ENCODE measurements at regions not wholly inside any gene's neighbourhood (a gene's known extent, or its start where the extent isn't known, plus 50 kb on each side); places are given as distances from the start of the nearest gene placed in this dataset.

- TF ChIP-seq, protein P1, sequence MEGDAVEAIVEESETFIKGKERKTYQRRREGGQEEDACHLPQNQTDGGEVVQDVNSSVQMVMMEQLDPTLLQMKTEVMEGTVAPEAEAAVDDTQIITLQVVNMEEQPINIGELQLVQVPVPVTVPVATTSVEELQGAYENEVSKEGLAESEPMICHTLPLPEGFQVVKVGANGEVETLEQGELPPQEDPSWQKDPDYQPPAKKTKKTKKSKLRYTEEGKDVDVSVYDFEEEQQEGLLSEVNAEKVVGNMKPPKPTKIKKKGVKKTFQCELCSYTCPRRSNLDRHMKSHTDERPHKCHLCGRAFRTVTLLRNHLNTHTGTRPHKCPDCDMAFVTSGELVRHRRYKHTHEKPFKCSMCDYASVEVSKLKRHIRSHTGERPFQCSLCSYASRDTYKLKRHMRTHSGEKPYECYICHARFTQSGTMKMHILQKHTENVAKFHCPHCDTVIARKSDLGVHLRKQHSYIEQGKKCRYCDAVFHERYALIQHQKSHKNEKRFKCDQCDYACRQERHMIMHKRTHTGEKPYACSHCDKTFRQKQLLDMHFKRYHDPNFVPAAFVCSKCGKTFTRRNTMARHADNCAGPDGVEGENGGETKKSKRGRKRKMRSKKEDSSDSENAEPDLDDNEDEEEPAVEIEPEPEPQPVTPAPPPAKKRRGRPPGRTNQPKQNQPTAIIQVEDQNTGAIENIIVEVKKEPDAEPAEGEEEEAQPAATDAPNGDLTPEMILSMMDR (IDR thresholded peaks at IDR 0.05 in 4 of 5, conservative IDR thresholded peaks at IDR 0.05 in 1 of 5): no peak
- no peak for TF ChIP-seq POLR2A (IDR thresholded peaks at IDR 0.05)
Observed at GRCh38 chr15:91665212-91665611, 188.3 kb upstream of the SLCO3A1 start.

Data from gastrocnemius medialis (tissue), 4 donors.